PFSK-1 (cell line): ENCODE measurements at regions not wholly inside any gene's neighbourhood (a gene's known extent, or its start where the extent isn't known, plus 50 kb on each side); places are given as distances from the start of the nearest gene placed in this dataset.
A peak's percentile ranks its signal among the peaks of the same experiment; 100 is the strongest.

ENCODE experiments used
- FOXP2 ChIP-seq: optimal IDR thresholded peaks from 2 replicates; pipeline ENCODE3; 2011; ENCODE audit warnings: borderline replicate concordance, control low read depth, inconsistent platforms; ENCODE audit not compliant: insufficient read depth; ENCODE audit errors: extremely low read length, extremely low read depth
- POLR2AphosphoS5 ChIP-seq: IDR thresholded peaks from 2 replicates; pipeline ENCODE4 v1.6.1; 2012; ENCODE audit warnings: low read depth, mild to moderate bottlenecking, control low read depth, low read length, moderate library complexity
- REST ChIP-seq, 2 experiments: IDR thresholded peaks; 2 replicates each; pipeline versions ENCODE4 v1.6.1 to v1.8.0; 2011 to 2012; ENCODE audit warnings: low read depth in 2 of 2, low read length in 2 of 2, control low read depth in 1 of 2, inconsistent platforms in 1 of 2, mild to moderate bottlenecking in 1 of 2, moderate library complexity in 1 of 2; ENCODE audit not compliant: insufficient read depth in 1 of 2
- SIN3A ChIP-seq: IDR thresholded peaks from 2 replicates; pipeline ENCODE4 v1.6.1; 2012; ENCODE audit warnings: mild to moderate bottlenecking, low read length, moderate library complexity, borderline replicate concordance; ENCODE audit not compliant: insufficient read depth
- TAF1 ChIP-seq: IDR thresholded peaks from 2 replicates; pipeline ENCODE4 v1.6.1; 2012; ENCODE audit warnings: low read length, control low read depth, borderline replicate concordance; ENCODE audit not compliant: insufficient read depth

GRCh38 chr9:28177142-28177541 is 603.9 kb upstream of the C9orf72 start:
- TF ChIP-seq REST (IDR thresholded peaks at IDR 0.05; ENCODE audit: insufficient read depth in 1 of 2, low read depth in 2 of 2, low read length in 2 of 2) = 0 out of 4 replicates have a peak, but pooled peaks of 1 of the 2 experiments have one; percentile 51
- no peak for TF ChIP-seq TAF1

GRCh38 chr9:28177925-28178324 is 604.6 kb upstream of the C9orf72 start:
- TF ChIP-seq TAF1 (no peak), POLR2AphosphoS5 (no peak), FOXP2 (no peak), SIN3A (no peak), REST (IDR thresholded peaks at IDR 0.05; ENCODE audit: insufficient read depth in 1 of 2, low read depth in 2 of 2, low read length in 2 of 2) (no peak)

GRCh38 chr9:28179893-28180292 is 606.6 kb upstream of the C9orf72 start:
- TF ChIP-seq POLR2AphosphoS5 (no peak), FOXP2 (no peak), SIN3A (no peak), REST (IDR thresholded peaks at IDR 0.05; ENCODE audit: insufficient read depth in 1 of 2, low read depth in 2 of 2, low read length in 2 of 2) (no peak), TAF1 (no peak)

- TF ChIP-seq REST (IDR thresholded peaks at IDR 0.05; ENCODE audit: insufficient read depth in 1 of 2, low read depth in 2 of 2, low read length in 2 of 2) (no peak), SIN3A (no peak), TAF1 (no peak), POLR2AphosphoS5 (no peak), FOXP2 (no peak)
These were observed 617.7 kb upstream of the C9orf72 start for GRCh38 chr9:28190981-28191380.

GRCh38 chr9:28197653-28198052 is 624.4 kb upstream of the C9orf72 start:
- TF ChIP-seq FOXP2 (no peak), SIN3A (no peak)
